NT2/D1 (cell line): ENCODE measurements at regions not wholly inside any gene's neighbourhood (a gene's known extent, or its start where the extent isn't known, plus 50 kb on each side); places are given as distances from the start of the nearest gene placed in this dataset.

Source experiments
- DNase-seq: peaks from one replicate; pipeline ENCODE4 v3.0.0-alpha.2; 2011; ENCODE audit warnings: low read depth, low spot score
- H3K27me3 ChIP-seq: 2 replicates; pipeline ENCODE4 v1.6.0; 2011; ENCODE audit warnings: mild to moderate bottlenecking; ENCODE audit not compliant: insufficient read length, insufficient read depth
- H3K36me3 ChIP-seq: 2 replicates; pipeline ENCODE4 v1.6.1; 2011; ENCODE audit warnings: mild to moderate bottlenecking, low read length, mixed read lengths; ENCODE audit not compliant: insufficient read depth, insufficient read length
- H3K4me1 ChIP-seq: 2 replicates; pipeline ENCODE4 v1.5.1; 2011; ENCODE audit not compliant: insufficient read depth, insufficient read length
- H3K4me3 ChIP-seq: 2 replicates; pipeline ENCODE4 v1.5.1; 2011; ENCODE audit warnings: low read depth; ENCODE audit not compliant: insufficient read length
- H3K9ac ChIP-seq: 2 replicates; pipeline ENCODE4 v1.6.0; 2011; ENCODE audit warnings: low read depth; ENCODE audit not compliant: insufficient read length
- H3K9me3 ChIP-seq: 2 replicates; pipeline ENCODE4 v1.5.1; 2011; ENCODE audit warnings: mild to moderate bottlenecking, low read length; ENCODE audit not compliant: insufficient read depth
- SUZ12 ChIP-seq: IDR thresholded peaks from 2 replicates; pipeline ENCODE4 v1.6.1; 2011; ENCODE audit not compliant: insufficient read length, insufficient read depth; ENCODE audit errors: extremely low read depth
- YY1 ChIP-seq: IDR thresholded peaks from 2 replicates; pipeline ENCODE4 v1.6.1; 2011; ENCODE audit not compliant: insufficient read length, insufficient read depth
- ZNF274 ChIP-seq: IDR thresholded peaks from 2 replicates; pipeline ENCODE4 v1.6.1; 2011; ENCODE audit warnings: mild to moderate bottlenecking, low read depth, low read length

DNA sequence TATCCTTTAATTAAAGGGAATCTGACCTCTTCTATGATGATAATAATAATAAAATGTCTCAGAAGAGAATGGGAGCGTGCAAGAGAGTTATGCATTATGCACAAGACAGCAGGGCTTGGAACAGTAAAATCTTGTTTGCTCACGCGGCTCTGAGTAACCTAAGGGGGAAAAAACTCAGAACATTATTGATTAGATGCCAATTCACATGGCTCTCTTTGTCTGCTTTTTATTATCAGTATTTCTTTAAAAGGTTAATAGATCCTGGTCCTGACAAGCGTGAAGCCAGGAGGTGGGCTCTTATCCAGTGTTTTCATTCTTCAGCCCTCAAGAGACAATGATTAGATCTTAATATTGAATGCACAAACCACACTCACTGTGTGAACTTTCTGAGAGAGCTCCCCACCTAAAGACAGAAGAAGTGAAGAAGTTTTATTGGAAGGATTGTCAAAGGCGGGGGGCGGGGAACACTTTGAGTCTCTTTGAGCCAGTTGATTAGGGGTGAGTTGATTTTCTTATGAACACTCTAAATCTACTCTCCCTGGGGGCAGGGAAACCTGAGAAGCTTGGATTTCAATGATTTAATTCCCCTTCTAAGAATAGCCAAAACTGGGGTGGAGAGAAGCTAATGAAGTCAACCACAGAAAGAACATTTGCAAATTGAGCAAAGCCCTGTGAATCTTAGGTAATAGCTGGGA lies 127.5 kb upstream of the CTAGE1 start:
- no peak overlapping the region for H3K9ac ChIP-seq

DNA sequence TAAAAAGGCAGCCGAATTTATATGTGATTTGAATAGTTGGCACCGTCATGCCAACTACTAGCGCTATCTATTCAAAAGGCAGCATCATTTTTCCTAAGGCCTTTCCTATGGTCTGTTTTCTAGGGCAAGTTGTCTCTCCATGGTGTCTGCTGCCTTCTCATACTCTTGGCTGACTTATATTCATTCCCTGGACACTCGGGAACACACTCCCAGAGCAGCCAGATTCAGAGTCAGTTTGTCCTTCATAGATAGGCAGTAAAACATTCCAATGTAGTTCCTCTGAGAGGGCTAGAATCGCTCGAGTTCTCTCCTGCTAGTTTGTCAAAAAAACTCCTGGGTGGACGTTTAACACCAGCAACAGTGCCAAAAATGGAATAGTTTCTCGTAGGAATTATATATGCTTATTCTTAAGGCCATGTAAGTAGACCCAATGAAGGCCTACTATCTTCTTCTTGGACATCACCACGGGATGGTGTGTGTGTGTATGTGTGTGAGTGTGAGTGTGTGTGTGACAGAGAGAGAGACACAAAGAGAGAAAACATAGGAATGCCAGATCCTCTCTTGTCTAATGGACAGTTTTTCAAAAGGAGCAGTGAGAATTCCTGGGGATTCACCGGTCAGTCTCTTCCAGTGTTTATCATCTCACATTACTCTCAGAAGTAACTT lies 129.3 kb upstream of the CTAGE1 start:
- no peak overlapping the region for H3K4me3 ChIP-seq
- no peaks in the 10 kb centered on the region for H3K36me3 ChIP-seq
- no peak for TF ChIP-seq SUZ12
- TF ChIP-seq YY1 = no peak
- no peak for TF ChIP-seq ZNF274
- DNase-seq = no peak
- no peak overlapping the region for H3K9ac ChIP-seq
- H3K27me3 ChIP-seq = peaks cover 4% of the 10 kb centered on the region
- no peaks in the 10 kb centered on the region for H3K4me1 ChIP-seq
- H3K9me3 ChIP-seq = no peaks in the 10 kb centered on the region

More for the DNA sequence above, 127.5 kb upstream of the CTAGE1 start:
- TF ChIP-seq SUZ12 = no peak
- TF ChIP-seq ZNF274 = no peak
- TF ChIP-seq YY1 = no peak
- H3K4me3 ChIP-seq = no peak overlapping the region
- no peak for DNase-seq
- peaks cover 4% of the 10 kb centered on the region for H3K27me3 ChIP-seq
- no peaks in the 10 kb centered on the region for H3K36me3 ChIP-seq
- H3K9me3 ChIP-seq = no peaks in the 10 kb centered on the region
- H3K4me1 ChIP-seq = no peaks in the 10 kb centered on the region

DNA sequence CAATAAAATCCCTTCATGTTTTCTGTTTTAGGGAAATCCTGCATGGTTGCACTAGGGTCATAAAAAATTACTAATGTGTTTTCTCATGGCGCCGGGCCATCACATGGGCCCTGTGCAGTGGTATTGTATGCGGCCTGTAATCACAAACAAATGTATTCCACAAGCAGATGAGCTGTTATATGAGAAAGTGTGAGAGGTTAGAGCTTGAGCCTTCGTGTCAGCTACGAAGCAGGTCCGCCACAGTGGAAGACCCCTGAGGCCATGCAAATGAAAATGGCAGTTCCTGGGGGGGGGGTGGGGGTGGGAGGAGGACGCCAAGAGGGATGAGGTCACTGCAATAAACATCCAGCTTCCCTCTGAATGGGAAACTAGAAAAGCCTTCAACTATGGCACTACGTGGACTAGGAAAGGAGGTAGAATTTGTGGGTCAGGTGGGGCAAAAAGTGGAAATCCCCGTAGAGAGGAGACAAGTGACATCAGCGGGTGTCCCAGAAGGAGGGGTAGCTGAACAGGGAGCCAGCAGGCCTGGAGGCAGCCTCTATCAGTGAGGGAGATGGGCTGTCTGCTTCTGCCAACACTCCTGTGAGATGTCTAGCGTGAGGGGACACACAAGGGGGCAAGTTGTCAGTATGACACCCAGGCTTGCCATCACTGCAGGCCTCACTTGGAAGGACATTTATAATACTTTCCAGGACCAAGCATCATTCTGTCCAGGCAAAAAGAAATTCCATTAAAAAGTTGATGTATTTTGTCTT lies 130.3 kb upstream of the CTAGE1 start:
- TF ChIP-seq YY1 (no peak), ZNF274 (no peak), SUZ12 (no peak)
- no peak for DNase-seq

DNA sequence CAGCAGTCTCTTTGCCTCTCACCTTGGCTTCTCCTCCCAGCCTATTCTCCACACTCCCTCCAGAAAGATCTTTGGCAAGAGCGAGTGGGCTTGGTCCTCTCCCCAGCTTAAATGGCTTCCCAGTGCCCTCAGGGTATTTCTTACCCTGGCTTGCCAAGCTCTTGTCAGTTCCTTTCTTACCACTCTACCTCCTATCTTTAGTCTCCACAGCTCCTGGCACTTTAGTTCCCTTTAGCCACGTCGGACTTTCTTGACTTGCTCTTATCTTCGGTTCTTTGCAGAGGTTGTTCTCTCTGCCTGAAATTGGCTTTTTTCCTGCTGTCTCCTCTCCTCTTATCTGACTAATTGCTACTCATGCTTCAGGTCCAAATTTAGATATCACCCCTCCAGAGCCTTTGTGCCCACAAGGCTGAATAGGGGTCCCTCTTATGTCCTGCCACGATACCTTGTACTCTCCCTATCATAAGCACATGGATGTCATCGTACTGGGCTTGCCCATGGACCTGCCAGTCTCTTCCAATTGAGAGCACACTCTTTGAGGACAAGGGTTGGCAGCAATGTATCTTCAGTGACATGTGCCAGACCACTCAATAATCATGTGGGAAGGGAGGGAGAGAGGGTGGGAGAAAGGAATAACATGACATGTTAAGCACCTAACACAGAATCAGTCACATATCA lies 131.7 kb upstream of the CTAGE1 start:
- TF ChIP-seq SUZ12 (no peak), YY1 (no peak), ZNF274 (no peak)
- H3K27me3 ChIP-seq = peaks cover 4% of the 10 kb centered on the region
- DNase-seq = no peak

More for the DNA sequence above, 130.3 kb upstream of the CTAGE1 start:
- Histone ChIP-seq H3K4me1 (no peaks in the 10 kb centered on the region), H3K4me3 (no peak overlapping the region), H3K27me3 (peaks cover 4% of the 10 kb centered on the region), H3K9ac (no peak overlapping the region), H3K36me3 (no peaks in the 10 kb centered on the region), H3K9me3 (no peaks in the 10 kb centered on the region)

DNA sequence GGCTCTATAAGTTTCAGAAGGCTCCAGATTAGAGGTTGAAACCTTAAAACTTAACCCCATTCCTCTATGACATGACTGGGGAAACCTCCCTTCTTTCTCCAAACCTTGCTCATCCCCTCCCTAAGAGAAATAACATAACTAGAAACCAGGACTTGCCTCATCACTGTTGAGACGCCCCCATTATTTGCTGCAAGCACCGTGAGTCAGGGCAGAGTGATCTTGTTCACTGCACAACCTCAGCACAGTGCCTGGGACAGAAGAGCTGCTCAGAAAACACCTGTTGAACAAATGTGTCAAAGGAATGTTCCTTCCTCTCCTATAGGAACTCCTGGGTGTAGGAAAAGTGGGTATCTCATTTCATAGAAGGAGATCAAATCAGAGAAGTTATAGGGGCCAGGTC lies 132.7 kb upstream of the CTAGE1 start:
- Histone ChIP-seq H3K4me1 (no peaks in the 10 kb centered on the region), H3K36me3 (no peaks in the 10 kb centered on the region), H3K27me3 (peaks cover 4% of the 10 kb centered on the region), H3K9me3 (no peaks in the 10 kb centered on the region), H3K4me3 (no peak overlapping the region), H3K9ac (no peak overlapping the region)
- no peak for DNase-seq
- TF ChIP-seq SUZ12 = no peak
- no peak for TF ChIP-seq YY1
- TF ChIP-seq ZNF274 = no peak

More for the DNA sequence above, 131.7 kb upstream of the CTAGE1 start:
- Histone ChIP-seq H3K4me1 (no peaks in the 10 kb centered on the region), H3K9me3 (no peaks in the 10 kb centered on the region), H3K36me3 (no peaks in the 10 kb centered on the region), H3K9ac (no peak overlapping the region), H3K4me3 (no peak overlapping the region)

DNA sequence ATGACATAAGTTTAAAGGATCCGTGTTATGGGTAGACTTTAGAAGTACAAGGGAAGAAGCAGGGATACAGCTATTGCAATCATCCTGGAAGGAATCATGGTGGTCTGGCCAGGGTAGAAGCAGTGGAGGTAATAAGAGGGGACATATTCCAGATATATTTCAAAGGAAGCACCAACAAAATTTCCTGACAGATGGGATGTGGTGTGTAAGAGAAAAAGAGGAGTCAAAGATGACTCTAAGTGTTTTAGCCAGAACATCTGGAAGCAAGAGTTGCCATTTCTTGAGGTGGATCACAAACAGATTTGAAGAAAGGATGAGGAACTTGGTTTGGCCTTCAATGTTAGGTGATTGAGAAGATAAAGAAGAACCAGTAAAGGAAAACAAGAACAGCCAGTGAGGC lies 133.1 kb upstream of the CTAGE1 start:
- TF ChIP-seq YY1 = no peak
- Histone ChIP-seq H3K9me3 (no peaks in the 10 kb centered on the region), H3K27me3 (peaks cover 4% of the 10 kb centered on the region), H3K9ac (no peak overlapping the region), H3K4me3 (no peak overlapping the region), H3K4me1 (no peaks in the 10 kb centered on the region), H3K36me3 (no peaks in the 10 kb centered on the region)
- no peak for DNase-seq

DNA sequence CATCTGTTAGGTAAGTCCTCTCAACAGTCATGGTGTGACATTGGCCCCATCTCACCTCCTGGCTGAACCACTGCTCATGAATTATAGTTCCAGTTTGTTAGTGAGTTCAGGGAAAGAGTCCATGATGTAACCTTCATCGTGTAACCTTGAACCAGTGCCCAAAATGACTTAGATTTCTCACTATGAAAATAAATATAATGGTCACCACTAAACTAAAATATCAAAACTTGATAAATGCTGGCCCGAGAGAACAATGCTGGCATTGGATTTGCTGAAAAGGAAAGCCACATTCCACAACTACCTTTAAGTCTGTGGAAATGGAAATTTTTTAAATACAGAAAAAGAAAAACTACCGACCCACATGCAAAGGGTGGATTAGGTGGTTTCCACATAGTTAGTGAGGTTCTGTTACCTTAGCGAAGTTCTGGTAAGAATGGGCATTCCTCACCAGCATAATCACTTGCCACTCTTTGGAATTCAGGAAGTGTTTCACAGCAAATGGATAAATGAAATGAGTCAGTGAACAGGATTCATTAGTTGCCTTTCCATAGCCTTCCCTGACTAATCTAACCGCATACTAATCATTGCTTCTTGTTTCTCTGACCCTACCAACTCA lies 133.9 kb upstream of the CTAGE1 start:
- no peak for TF ChIP-seq ZNF274
- no peak for TF ChIP-seq YY1
- no peak for TF ChIP-seq SUZ12
- Histone ChIP-seq H3K36me3 (no peaks in the 10 kb centered on the region), H3K27me3 (peaks cover 4% of the 10 kb centered on the region), H3K9ac (no peak overlapping the region), H3K9me3 (no peaks in the 10 kb centered on the region), H3K4me1 (no peaks in the 10 kb centered on the region), H3K4me3 (no peak overlapping the region)
- no peak for DNase-seq
